Activated gamma-delta T cell treated with anti-CD3 and anti-CD28 coated beads, Interleukin-2, amount 50 U/mL, for 16 hours (primary cell): ENCODE measurements at regions not wholly inside any gene's neighbourhood (a gene's known extent, or its start where the extent isn't known, plus 50 kb on each side); places are given as distances from the start of the nearest gene placed in this dataset.
"Not testable (repeated sequence)": the region's sequence is repeated elsewhere in the genome, so short reads cannot be mapped to it uniquely, and the experiment has no call there.

Experiments used
- DNase-seq: peaks from one replicate; pipeline ENCODE4 v3.0.0-alpha.2; 2020; ENCODE audit warnings: low read depth

GRCh38 chr2:224174990-224175389 lies 135.9 kb upstream of the SERPINE2 start:
- no peak for DNase-seq

DNA sequence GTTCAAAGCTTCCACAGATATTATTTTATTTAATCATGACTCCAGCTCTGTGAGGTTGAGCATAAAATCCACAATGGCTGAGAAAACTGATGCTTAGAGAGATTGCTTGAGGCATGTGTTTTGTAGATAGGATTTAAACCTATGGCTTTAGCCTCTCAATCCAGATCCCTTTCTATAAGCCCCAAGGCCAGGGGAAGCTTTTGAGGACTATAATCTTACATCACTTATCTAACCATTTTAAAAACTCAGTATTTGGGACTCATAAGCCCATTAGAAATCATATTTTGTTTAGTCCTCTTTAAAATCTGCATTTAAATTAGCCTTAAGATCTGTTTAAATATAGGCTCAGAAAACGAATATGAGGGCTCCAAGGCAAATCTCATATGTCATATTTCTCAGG lies 135.4 kb upstream of the SERPINE2 start:
- no peak for DNase-seq

- no peak for DNase-seq
Observed at GRCh38 chr2:224173933-224174332, 134.8 kb upstream of the SERPINE2 start.

- DNase-seq: no peak
Observed at GRCh38 chr2:224173210-224173609, 134.1 kb upstream of the SERPINE2 start.

GRCh38 chr2:224171226-224171625 lies 132.1 kb upstream of the SERPINE2 start:
- no peak for DNase-seq

DNA sequence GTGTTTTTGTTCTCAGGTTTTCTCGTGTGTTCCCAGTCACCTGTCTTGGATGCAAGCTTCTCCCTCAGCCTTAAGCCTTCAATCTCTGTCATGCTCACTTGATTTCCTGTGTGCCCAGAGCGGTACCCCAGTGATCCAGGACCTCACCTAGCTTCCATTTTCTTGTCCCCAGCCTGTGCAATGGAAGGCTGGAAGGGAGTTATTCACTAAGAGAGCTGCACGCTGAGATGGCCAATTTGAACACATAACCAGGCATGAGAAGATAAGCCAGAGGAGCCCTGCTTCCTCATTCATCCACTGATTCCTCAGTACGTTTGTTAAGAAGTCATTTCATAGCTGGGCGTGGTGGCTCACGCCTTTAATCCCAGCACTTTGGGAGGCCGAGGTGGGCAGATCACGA lies 130.8 kb upstream of the SERPINE2 start:
- no peak for DNase-seq

DNA sequence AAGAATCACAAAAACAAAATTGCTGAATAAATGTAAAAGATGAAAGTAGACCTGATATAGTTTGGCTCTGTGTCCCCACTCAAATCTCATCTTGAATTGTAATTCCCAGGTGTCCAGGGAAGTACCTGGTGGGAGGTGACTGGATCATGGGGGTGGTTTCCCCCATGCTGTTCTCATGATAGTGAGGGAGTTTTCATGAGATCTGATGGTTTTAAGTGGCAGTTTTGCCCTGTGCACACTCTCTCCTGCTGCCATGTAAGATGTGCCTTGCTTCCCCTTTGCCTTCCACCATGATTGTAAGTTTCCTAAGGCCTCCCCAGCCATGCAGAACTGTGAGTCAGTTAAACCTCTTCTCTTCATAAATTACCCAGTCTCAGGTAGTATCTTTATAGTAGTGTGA lies 128.7 kb upstream of the SERPINE2 start:
- DNase-seq: not testable (repeated sequence)

DNA sequence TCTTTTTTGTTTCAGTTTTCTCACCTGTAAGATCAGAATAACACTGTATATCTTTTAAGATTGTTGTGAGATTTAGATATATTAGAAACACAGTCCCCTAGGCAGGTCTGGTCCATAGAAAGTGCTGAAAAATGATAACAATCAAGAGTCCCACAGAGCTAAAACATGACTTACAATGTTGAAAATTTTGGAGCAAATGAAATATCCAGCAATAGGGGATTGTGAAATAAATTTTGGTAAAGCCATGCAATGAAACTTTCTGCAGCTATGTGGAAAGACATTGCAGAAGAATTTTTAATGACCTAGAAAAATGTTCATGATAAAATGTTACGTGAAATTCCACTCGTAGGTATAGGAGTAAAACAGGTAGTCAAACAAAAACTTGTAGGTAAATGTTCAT lies 127.6 kb upstream of the SERPINE2 start:
- DNase-seq: no peak

DNA sequence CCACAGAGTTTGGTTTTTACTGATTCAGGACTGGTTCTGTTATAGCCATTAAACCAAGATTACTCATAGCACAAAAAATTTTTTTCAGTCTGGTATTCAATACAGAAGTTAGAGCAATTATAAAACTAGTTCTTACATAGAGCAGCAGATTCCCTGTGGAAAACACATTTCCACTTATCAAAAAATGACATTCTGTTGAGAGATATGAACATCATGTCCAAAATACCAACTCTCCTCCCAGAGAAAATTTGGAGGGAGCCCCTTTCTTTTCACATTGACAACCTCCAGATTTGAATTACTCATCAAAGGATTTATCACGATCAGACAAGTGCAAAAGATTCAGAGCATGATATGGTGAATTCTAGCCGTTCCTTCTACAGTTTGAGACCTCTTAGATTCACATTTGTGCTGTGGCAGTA lies 126.8 kb upstream of the SERPINE2 start:
- no peak for DNase-seq

DNA sequence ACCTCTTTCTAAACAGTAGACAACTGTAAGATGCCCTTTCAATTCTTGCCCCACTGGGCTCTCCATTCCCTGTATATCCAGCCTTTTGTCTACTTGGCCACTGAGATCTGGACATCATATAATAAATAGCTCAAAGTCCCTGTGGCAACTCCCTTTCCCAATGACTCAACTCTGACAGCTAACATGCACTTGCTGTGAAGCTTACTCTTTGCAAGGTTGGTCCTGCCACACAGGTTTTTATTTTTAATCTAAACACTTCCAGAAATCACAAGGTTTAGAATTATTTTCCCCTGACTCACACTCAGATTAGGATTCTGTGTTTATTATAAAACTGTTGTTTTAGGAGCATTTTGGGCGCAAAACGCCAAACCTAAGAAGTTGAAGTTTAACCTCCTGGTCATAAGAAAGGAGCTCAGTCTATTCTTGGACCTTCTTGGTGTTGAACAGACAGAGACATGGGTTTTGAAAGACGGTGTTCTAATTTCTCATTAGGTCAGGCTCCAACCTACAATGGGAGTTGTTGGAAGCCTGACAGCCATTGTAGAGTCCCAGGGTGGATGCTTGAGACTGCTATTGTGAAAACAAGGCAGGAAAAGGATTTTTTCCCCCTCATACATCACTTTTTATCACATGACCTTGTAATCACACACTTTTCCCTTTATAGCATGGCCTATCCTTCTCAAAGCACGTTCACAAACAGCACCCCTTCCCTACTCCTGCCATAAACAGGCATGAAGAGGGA lies 124.7 kb upstream of the SERPINE2 start:
- DNase-seq: no peak

DNA sequence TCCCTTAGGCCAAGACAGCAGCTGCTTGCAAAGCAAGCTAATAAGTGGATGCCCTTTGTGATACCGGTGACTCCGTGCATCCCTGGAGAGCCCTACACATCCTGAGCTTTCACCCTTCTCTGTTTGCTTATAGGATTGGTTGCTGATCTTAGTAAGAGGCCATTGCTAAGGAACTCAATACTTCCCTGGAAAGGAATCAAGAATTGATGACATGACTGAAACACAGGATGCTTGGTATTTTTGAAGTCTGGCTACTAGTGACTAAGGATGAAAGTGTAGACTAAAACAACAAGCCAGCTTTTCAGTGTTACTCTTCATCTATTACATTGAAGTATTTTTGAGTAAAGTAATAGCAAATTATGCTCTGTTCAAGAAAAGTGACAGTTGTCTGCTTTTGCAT lies 123.0 kb upstream of the SERPINE2 start:
- no peak for DNase-seq

- no peak for DNase-seq
Observed at GRCh38 chr2:224161712-224162111, 122.6 kb upstream of the SERPINE2 start.

GRCh38 chr2:224160917-224161316 lies 121.8 kb upstream of the SERPINE2 start:
- DNase-seq: no peak

- DNase-seq: no peak
Observed at GRCh38 chr2:224159345-224159928, 120.4 kb upstream of the SERPINE2 start.

GRCh38 chr2:224158831-224159230 lies 119.7 kb upstream of the SERPINE2 start:
- no peak for DNase-seq

- no peak for DNase-seq
Observed at GRCh38 chr2:224158061-224158460, 119.0 kb upstream of the SERPINE2 start.

GRCh38 chr2:224157655-224158054 lies 118.6 kb upstream of the SERPINE2 start:
- DNase-seq: no peak

GRCh38 chr2:224156436-224156835 lies 117.3 kb upstream of the SERPINE2 start:
- no peak for DNase-seq

DNA sequence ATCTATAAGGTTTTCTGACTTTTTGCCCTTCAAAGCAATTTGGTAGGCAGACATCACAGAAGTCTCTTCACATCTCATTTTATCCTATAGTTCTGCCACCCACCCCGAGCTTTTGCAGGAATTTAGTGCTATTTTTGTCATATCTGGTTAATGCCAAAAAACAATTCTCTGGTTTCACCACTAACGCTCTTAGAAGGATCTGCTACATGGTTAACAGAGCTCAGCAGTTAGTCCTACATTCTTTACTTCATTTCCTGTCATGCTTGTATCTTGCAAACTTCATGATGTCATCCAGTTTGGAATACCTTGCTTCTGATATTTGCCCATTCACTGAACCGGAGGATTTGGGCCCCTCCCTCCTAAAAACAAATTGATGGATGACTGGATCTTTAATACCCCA lies 116.8 kb upstream of the SERPINE2 start:
- no peak for DNase-seq

DNA sequence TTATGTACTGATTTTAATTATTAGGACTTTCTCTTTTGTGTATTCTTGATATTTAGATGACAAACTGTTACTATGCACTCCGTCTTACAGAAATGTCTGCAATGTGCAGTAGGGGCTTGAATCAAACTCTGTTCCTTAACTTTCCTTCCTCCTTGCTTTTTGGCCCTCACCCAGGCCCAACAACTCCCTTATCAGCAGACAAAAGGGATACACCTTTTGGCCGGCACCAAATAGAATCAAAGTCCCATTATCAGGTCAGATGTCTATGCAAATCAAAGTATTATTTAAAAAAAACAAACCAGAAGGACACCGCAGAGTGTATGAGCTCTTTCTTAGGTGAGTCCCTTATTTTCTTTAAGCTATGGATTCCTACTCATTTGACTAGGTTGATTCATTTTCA lies 116.3 kb upstream of the SERPINE2 start:
- DNase-seq: no peak

- DNase-seq: no peak
Observed at GRCh38 chr2:224151680-224152310, 112.7 kb upstream of the SERPINE2 start.

- DNase-seq: no peak
Observed at GRCh38 chr2:224151161-224151560, 112.1 kb upstream of the SERPINE2 start.

DNA sequence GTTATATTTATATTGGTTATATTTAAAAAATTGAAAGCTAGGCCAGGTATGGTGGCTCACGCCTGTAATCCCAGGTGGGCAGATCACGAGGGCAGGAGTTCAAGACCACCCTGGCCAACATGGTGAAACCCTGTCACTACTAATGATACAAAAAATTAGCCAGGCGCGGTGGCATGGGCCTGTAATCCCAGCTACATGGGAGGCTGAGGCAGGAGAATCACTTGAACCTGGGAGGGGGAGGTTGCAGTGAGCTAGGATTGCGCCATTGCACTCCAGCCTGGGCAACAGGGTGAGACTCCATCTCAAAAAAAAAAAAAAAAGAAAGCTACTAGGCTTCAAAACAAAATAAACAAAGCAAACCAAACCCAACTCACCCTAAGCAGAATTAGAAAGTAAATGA lies 109.0 kb upstream of the SERPINE2 start:
- not testable (repeated sequence) for DNase-seq

DNA sequence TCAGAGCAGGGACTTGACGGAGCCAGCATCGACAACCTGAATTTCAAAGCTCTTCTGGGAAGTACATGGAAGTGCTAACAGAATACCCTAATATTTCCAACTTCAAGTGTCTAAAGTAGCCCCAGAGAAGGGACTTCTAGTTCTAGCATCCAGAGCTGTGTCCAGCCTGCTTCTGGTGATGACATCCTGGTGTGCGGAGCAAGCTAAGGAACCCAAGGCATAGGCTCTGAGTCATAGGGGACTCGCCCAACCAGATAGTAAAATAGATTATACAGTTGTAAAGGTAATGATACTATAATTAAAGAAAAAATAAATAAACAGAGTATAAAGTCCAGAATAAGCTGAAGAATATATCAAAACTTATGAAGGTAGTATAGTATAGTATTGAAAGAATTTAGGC lies 108.1 kb upstream of the SERPINE2 start:
- DNase-seq: no peak
